HG03432 (cell line): ENCODE measurements at regions not wholly inside any gene's neighbourhood (a gene's known extent, or its start where the extent isn't known, plus 50 kb on each side); places are given as distances from the start of the nearest gene placed in this dataset.
"Not testable (repeated sequence)": the region's sequence is repeated elsewhere in the genome, so short reads cannot be mapped to it uniquely, and the experiment has no call there.

Experiments used
- ATAC-seq: cut with Tn5 transposase; IDR thresholded peaks from one replicate; pipeline ENCODE4 v1.9.1; 2021; ENCODE audit warnings: mild to moderate bottlenecking, moderate library complexity; ENCODE audit not compliant: unreplicated experiment

- ATAC-seq: no peak
These were observed 120.6 kb downstream of the BCHE start for GRCh38 chr3:165716592-165716991.

- no peak for ATAC-seq
These were observed 123.7 kb downstream of the BCHE start for GRCh38 chr3:165713479-165713878.

GRCh38 chr3:165712382-165712781, 124.8 kb downstream of the BCHE start:
- no peak for ATAC-seq

- ATAC-seq: no peak
These were observed 139.3 kb downstream of the BCHE start for GRCh38 chr3:165697910-165698309.

- no peak for ATAC-seq
These were observed 140.7 kb downstream of the BCHE start for GRCh38 chr3:165696496-165696895.

GRCh38 chr3:165683947-165684346, 153.3 kb downstream of the BCHE start:
- no peak for ATAC-seq

- no peak for ATAC-seq
These were observed 154.5 kb downstream of the BCHE start for GRCh38 chr3:165682734-165683133.

- ATAC-seq: no peak
These were observed 167.3 kb downstream of the BCHE start for GRCh38 chr3:165669967-165670366.

GRCh38 chr3:165669504-165669903, 167.7 kb downstream of the BCHE start:
- ATAC-seq: no peak

GRCh38 chr3:165667676-165668075, 169.5 kb downstream of the BCHE start:
- no peak for ATAC-seq

- no peak for ATAC-seq
These were observed 179.2 kb downstream of the BCHE start for GRCh38 chr3:165658027-165658426.

- ATAC-seq: no peak
These were observed 184.0 kb downstream of the BCHE start for GRCh38 chr3:165653130-165653778.

- not testable (repeated sequence) for ATAC-seq
These were observed 187.9 kb downstream of the BCHE start for GRCh38 chr3:165649282-165649681.

GRCh38 chr3:165645191-165645590, 192.0 kb downstream of the BCHE start:
- no peak for ATAC-seq

- no peak for ATAC-seq
These were observed 192.9 kb downstream of the BCHE start for GRCh38 chr3:165644331-165644730.

- no peak for ATAC-seq
These were observed 193.8 kb downstream of the BCHE start for GRCh38 chr3:165643425-165643824.

GRCh38 chr3:165642761-165643420, 194.3 kb downstream of the BCHE start:
- ATAC-seq: no peak

GRCh38 chr3:165641569-165642310, 195.5 kb downstream of the BCHE start:
- ATAC-seq: no peak

GRCh38 chr3:165640970-165641369, 196.3 kb downstream of the BCHE start:
- no peak for ATAC-seq

- no peak for ATAC-seq
These were observed 197.2 kb downstream of the BCHE start for GRCh38 chr3:165640031-165640430.

- ATAC-seq: no peak
These were observed 199.2 kb downstream of the BCHE start for GRCh38 chr3:165638034-165638433.

GRCh38 chr3:165636684-165637015, 200.6 kb downstream of the BCHE start:
- ATAC-seq: no peak
